LoVo (cell line): ENCODE measurements at regions not wholly inside any gene's neighbourhood (a gene's known extent, or its start where the extent isn't known, plus 50 kb on each side); places are given as distances from the start of the nearest gene placed in this dataset.

Experiments used
- DNase-seq: peaks from one replicate; pipeline ENCODE4 v3.0.0-alpha.2; 2016; ENCODE audit warnings: low spot score

GRCh38 chr7:108697254-108697653, 127.6 kb downstream of the DNAJB9 start:
- DNase-seq = no peak

GRCh38 chr7:108711611-108712010, 141.9 kb downstream of the DNAJB9 start:
- DNase-seq = no peak

GRCh38 chr7:108716783-108717182, 147.1 kb downstream of the DNAJB9 start:
- no peak for DNase-seq

- no peak for DNase-seq
These were observed 148.1 kb downstream of the DNAJB9 start for GRCh38 chr7:108717781-108718180.

GRCh38 chr7:108719631-108720030, 150.0 kb downstream of the DNAJB9 start:
- no peak for DNase-seq

GRCh38 chr7:108722561-108722960, 152.9 kb downstream of the DNAJB9 start:
- no peak for DNase-seq

- DNase-seq = no peak
These were observed 153.7 kb downstream of the DNAJB9 start for GRCh38 chr7:108723381-108723814.

GRCh38 chr7:108724251-108725100, 154.8 kb downstream of the DNAJB9 start:
- DNase-seq = no peak

- no peak for DNase-seq
These were observed 166.1 kb downstream of the DNAJB9 start for GRCh38 chr7:108735814-108736213.

- DNase-seq = no peak
These were observed 166.7 kb downstream of the DNAJB9 start for GRCh38 chr7:108736221-108736891.

GRCh38 chr7:108770981-108771745, 201.5 kb downstream of the DNAJB9 start:
- DNase-seq = no peak

- DNase-seq = no peak
These were observed 202.2 kb downstream of the DNAJB9 start for GRCh38 chr7:108771853-108772252.

- no peak for DNase-seq
These were observed 208.3 kb downstream of the DNAJB9 start for GRCh38 chr7:108777966-108778365.

GRCh38 chr7:108789451-108789850, 219.8 kb downstream of the DNAJB9 start:
- DNase-seq = no peak

GRCh38 chr7:108794466-108794865, 224.8 kb downstream of the DNAJB9 start:
- no peak for DNase-seq

- DNase-seq = no peak
These were observed 233.0 kb downstream of the DNAJB9 start for GRCh38 chr7:108802650-108803049.

GRCh38 chr7:108805808-108806397, 236.2 kb downstream of the DNAJB9 start:
- no peak for DNase-seq

- no peak for DNase-seq
These were observed 239.0 kb downstream of the DNAJB9 start for GRCh38 chr7:108808549-108809266.

- DNase-seq = no peak
These were observed 239.7 kb downstream of the DNAJB9 start for GRCh38 chr7:108809356-108809755.

GRCh38 chr7:108810756-108811385, 241.2 kb downstream of the DNAJB9 start:
- DNase-seq = no peak
